B cell (primary cell): ENCODE measurements at regions not wholly inside any gene's neighbourhood (a gene's known extent, or its start where the extent isn't known, plus 50 kb on each side); places are given as distances from the start of the nearest gene placed in this dataset.

Source experiments
- ATAC-seq: fragments of 200-7000 bp; cut with Tn5 transposase; one replicate; pipeline ENCODE4 v1.10.0; 2021; ENCODE audit warnings: low read depth, mild to moderate bottlenecking, moderate number of reproducible peaks, moderate library complexity
- CTCF ChIA-PET: fragments of 350-600 bp; sonication (Branson Sonifier 250); formaldehyde crosslinking; loops from one replicate; lab custom pipeline; 2021; ENCODE audit warnings: antibody characterized with exemption, inconsistent platforms; lab: Charles Lee
- POLR2A ChIA-PET: fragments of 350-600 bp; sonication (Branson Sonifier 250); formaldehyde crosslinking; loops from one replicate; lab custom pipeline; 2021; ENCODE audit warnings: antibody characterized with exemption; lab: Charles Lee
- DNase-seq: peaks from one replicate; pipeline ENCODE4 v3.0.0; 2013
- H2AFZ ChIP-seq: 2 replicates; pipeline ENCODE4 v1.6.1; 2012; ENCODE audit warnings: mild to moderate bottlenecking, low read depth, low read length; ENCODE audit not compliant: insufficient read depth, poor library complexity, severe bottlenecking
- H3K27ac ChIP-seq, 2 donors: 1 replicate in 1 of 2; 2 replicates in 1 of 2; pipeline ENCODE4 v1.5.1; 2012 to 2013; ENCODE audit warnings: low read length in 2 of 2, mild to moderate bottlenecking in 2 of 2, moderate library complexity in 1 of 2
- H3K27me3 ChIP-seq, 4 experiments: fragments of 200-600 bp in 1 of 4; sonication (generic) in 1 of 4; replicated peaks in 1 of 4; 1 replicate in 2 of 4; 2 replicates in 2 of 4; pipeline versions ENCODE4 v1.6.1 to v1.7.0; 2013 to 2016; ENCODE audit warnings: low read length in 3 of 4, mild to moderate bottlenecking in 2 of 4, mixed read lengths in 1 of 4, moderate library complexity in 1 of 4; ENCODE audit not compliant: insufficient read depth in 4 of 4, control insufficient read depth in 3 of 4; ENCODE audit errors: control extremely low read depth in 1 of 4
- H3K36me3 ChIP-seq, 2 experiments: replicated peaks in 1 of 2; 1 replicate in 1 of 2; 2 replicates in 1 of 2; pipeline versions ENCODE4 v1.6.1 to v1.7.1; 2013; ENCODE audit warnings: low read length in 1 of 2; ENCODE audit not compliant: insufficient read depth in 2 of 2, control insufficient read depth in 1 of 2; ENCODE audit errors: control extremely low read depth in 1 of 2, extremely low read depth in 1 of 2
- H3K4me1 ChIP-seq, 2 donors: fragments of 200-600 bp in 1 of 2; sonication (generic) in 1 of 2; 1 replicate in 1 of 2; 2 replicates in 1 of 2; pipeline versions ENCODE4 v1.5.1 to v1.6.1; 2013 to 2017; ENCODE audit warnings: low read length in 2 of 2; ENCODE audit not compliant: control insufficient read depth in 2 of 2, insufficient read depth in 2 of 2
- H3K4me2 ChIP-seq: replicated peaks from 2 replicates; pipeline ENCODE3; 2012; ENCODE audit warnings: mild to moderate bottlenecking, low read depth, low read length; ENCODE audit not compliant: poor library complexity, severe bottlenecking
- H3K4me3 ChIP-seq, 5 experiments: fragments of 200-600 bp in 1 of 5; sonication (generic) in 1 of 5; 1 replicate in 3 of 5; 2 replicates in 2 of 5; pipeline versions ENCODE4 v1.5.1 to v1.7.0; 2011 to 2016; ENCODE audit warnings: low read length in 4 of 5, mild to moderate bottlenecking in 4 of 5, low read depth in 2 of 5, control low read depth in 1 of 5, moderate library complexity in 1 of 5; ENCODE audit not compliant: insufficient read depth in 1 of 5; ENCODE audit errors: control extremely low read depth in 1 of 5, extremely low read depth in 1 of 5
- H3K79me2 ChIP-seq: fragments of 200-600 bp; sonication (generic); one replicate; pipeline ENCODE4 v1.6.0; 2016; ENCODE audit warnings: low read length; ENCODE audit not compliant: control insufficient read depth, insufficient read depth
- H3K9ac ChIP-seq: fragments of 200-600 bp; sonication (generic); 2 replicates; pipeline ENCODE4 v1.6.1; 2017; ENCODE audit warnings: mild to moderate bottlenecking, low read length, moderate library complexity
- H3K9me3 ChIP-seq, 3 donors: one replicate each; pipeline versions ENCODE4 v1.6.1 to v1.7.1; 2013; ENCODE audit warnings: low read length in 2 of 3; ENCODE audit not compliant: control insufficient read depth in 2 of 3, insufficient read depth in 1 of 3; ENCODE audit errors: control extremely low read depth in 1 of 3
- H4K20me1 ChIP-seq: 2 replicates; pipeline ENCODE4 v1.6.0; 2012; ENCODE audit warnings: mild to moderate bottlenecking, low read length; ENCODE audit not compliant: insufficient read depth, control insufficient read depth, poor library complexity, severe bottlenecking
- H3K27ac Mint-ChIP-seq: one replicate; pipeline ENCODE4 v1.8.0; 2021; ENCODE audit warnings: mixed read lengths
- H3K27me3 Mint-ChIP-seq: one replicate; pipeline ENCODE4 v1.8.0; 2021; ENCODE audit warnings: mixed read lengths
- H3K4me1 Mint-ChIP-seq: one replicate; pipeline ENCODE4 v1.8.0; 2021; ENCODE audit warnings: mixed read lengths
- H3K4me3 Mint-ChIP-seq: one replicate; pipeline ENCODE4 v1.8.0; 2021; ENCODE audit warnings: mixed read lengths
- H3K9me3 Mint-ChIP-seq: one replicate; pipeline ENCODE4 v1.8.0; 2022; ENCODE audit warnings: mixed read lengths; ENCODE audit not compliant: insufficient read depth
- CTCF ChIP-seq: fragments of 200-600 bp; IDR thresholded peaks from one replicate; pipeline ENCODE4 v1.8.0; 2022; ENCODE audit warnings: antibody characterized with exemption, mild to moderate bottlenecking
- EZH2 ChIP-seq: IDR thresholded peaks from 2 replicates; pipeline ENCODE4 v1.6.1; 2012; ENCODE audit warnings: borderline replicate concordance, low read depth, mild to moderate bottlenecking, moderate library complexity, low read length; ENCODE audit not compliant: insufficient read depth, poor library complexity, severe bottlenecking
- WGBS: methylation state at CpG from one replicate; pipeline ENCODE4 v1.1.5; 2013; ENCODE audit warnings: missing lambda C conversion rate; ENCODE audit not compliant: insufficient coverage; 5-methylcytosine and 5-hydroxymethylcytosine counted together
- intact Hi-C: fragments of 100-400 bp; cut with micrococcal nuclease; formaldehyde crosslinking; loops from one replicate; pipeline ENCODE4 v1.10.0; 2022

- H3K27ac ChIP-seq = no peak overlapping the region
- no peaks in the 10 kb centered on the region for H3K79me2 ChIP-seq
- H3K4me2 ChIP-seq = peak overlapping the region; percentile 42
- no peak overlapping the region for H3K9ac ChIP-seq
- Mint-ChIP-seq H3K27ac (no peak overlapping the region), H3K9me3 (no peaks in the 10 kb centered on the region), H3K4me3 (no peak overlapping the region), H3K4me1 (no peaks in the 10 kb centered on the region), H3K27me3 (no peaks in the 10 kb centered on the region)
- TF ChIP-seq EZH2 = no peak
- TF ChIP-seq CTCF = peak; percentile 70
- no peak overlapping the region for H2AFZ ChIP-seq
- peak; percentile 67 for DNase-seq
- ChIA-PET CTCF (interaction anchor here (0.6 to 4.8 kb wide), 30 partner anchors 8 to 578 kb away, joined by 3 to 111 read pairs (median 3); partner anchors contain the start of gene DUSP10), POLR2A (no interaction called here)
- H4K20me1 ChIP-seq = no peaks in the 10 kb centered on the region
- peak; percentile 54 for ATAC-seq
- no peaks in the 10 kb centered on the region for H3K9me3 ChIP-seq
- WGBS = no CpG with 5 or more reads among the region's 2 CpGs
- intact Hi-C loops = loop anchor here (1.0 kb wide), 3 partner anchors 268 to 531 kb away; no protein-coding TSS in a partner anchor
- H3K4me3 ChIP-seq = peak overlapping the region in 2 of 5 experiments; percentile 5 to 13
- peaks cover 0 to 4% of the 10 kb centered on the region in 2 donors for H3K4me1 ChIP-seq
- no peaks in the 10 kb centered on the region for H3K27me3 ChIP-seq
- H3K36me3 ChIP-seq = no peaks in the 10 kb centered on the region
These were observed 267.3 kb upstream of the DUSP10 start for GRCh38 chr1:222009105-222009730.

- no peak overlapping the region for H3K4me2 ChIP-seq
- H3K9me3 Mint-ChIP-seq = no peaks in the 10 kb centered on the region
- ChIA-PET CTCF (interaction anchor here (0.7 to 4.8 kb wide), 4 partner anchors 119 to 529 kb away, joined by 3 to 111 read pairs (median 4); partner anchors contain the start of gene DUSP10), POLR2A (no interaction called here)
- no peak overlapping the region for H3K4me3 Mint-ChIP-seq
- TF ChIP-seq CTCF (no peak), EZH2 (no peak)
- DNase-seq (no peak), ATAC-seq (no peak)
- H3K27ac Mint-ChIP-seq = no peak overlapping the region
- H3K36me3 ChIP-seq = no peaks in the 10 kb centered on the region
- H3K4me1 ChIP-seq = peaks cover 0 to 4% of the 10 kb centered on the region in 2 donors
- no peaks in the 10 kb centered on the region for H3K27me3 Mint-ChIP-seq
- H3K27ac ChIP-seq = no peak overlapping the region
- H3K9ac ChIP-seq = no peak overlapping the region
- no peaks in the 10 kb centered on the region for H3K79me2 ChIP-seq
- no peaks in the 10 kb centered on the region for H3K27me3 ChIP-seq
- H3K4me1 Mint-ChIP-seq = no peaks in the 10 kb centered on the region
- H2AFZ ChIP-seq = no peak overlapping the region
- no peak overlapping the region for H3K4me3 ChIP-seq
- intact Hi-C loops = no loop called here
- no peaks in the 10 kb centered on the region for H3K9me3 ChIP-seq
- no peaks in the 10 kb centered on the region for H4K20me1 ChIP-seq
These were observed 264.8 kb upstream of the DUSP10 start for GRCh38 chr1:222006715-222007114.
